Liver (tissue), 7 donors: ENCODE measurements at regions not wholly inside any gene's neighbourhood (a gene's known extent, or its start where the extent isn't known, plus 50 kb on each side); places are given as distances from the start of the nearest gene placed in this dataset.

Source experiments
- DNase-seq: peaks from one replicate; pipeline ENCODE4 v3.0.0-alpha.2; 2017; ENCODE audit warnings: low spot score
- H3K27ac ChIP-seq, 2 donors: one replicate each; pipeline ENCODE4 v1.7.0; 2013; ENCODE audit warnings: inconsistent platforms in 2 of 2, low read length in 2 of 2, control low read depth in 1 of 2, low read depth in 1 of 2, mild to moderate bottlenecking in 1 of 2
- H3K27me3 ChIP-seq, 4 donors: one replicate each; pipeline versions ENCODE4 v1.6.1 to v1.7.0; 2013; ENCODE audit warnings: low read length in 3 of 4, inconsistent platforms in 1 of 4, mild to moderate bottlenecking in 1 of 4, moderate library complexity in 1 of 4; ENCODE audit not compliant: control insufficient read depth in 4 of 4, insufficient read depth in 4 of 4
- H3K36me3 ChIP-seq, 4 donors: one replicate each; pipeline versions ENCODE4 v1.6.1 to v1.7.0; 2013; ENCODE audit warnings: low read length in 3 of 4, mild to moderate bottlenecking in 3 of 4, low read depth in 1 of 4, moderate library complexity in 1 of 4; ENCODE audit not compliant: control insufficient read depth in 4 of 4, insufficient read depth in 3 of 4
- H3K4me1 ChIP-seq, 4 donors: one replicate each; pipeline versions ENCODE4 v1.6.1 to v1.7.0; 2013; ENCODE audit warnings: low read length in 3 of 4, mild to moderate bottlenecking in 3 of 4, moderate library complexity in 1 of 4; ENCODE audit not compliant: control insufficient read depth in 4 of 4, insufficient read depth in 4 of 4
- H3K4me3 ChIP-seq, 3 donors: one replicate each; pipeline versions ENCODE4 v1.6.1 to v1.7.0; 2013; ENCODE audit warnings: low read length in 3 of 3, control low read depth in 1 of 3, low read depth in 1 of 3, mild to moderate bottlenecking in 1 of 3
- H3K9ac ChIP-seq, 2 donors: one replicate each; pipeline ENCODE4 v1.7.0; 2013; ENCODE audit warnings: low read length in 2 of 2, mild to moderate bottlenecking in 2 of 2, moderate library complexity in 2 of 2, control low read depth in 1 of 2, low read depth in 1 of 2
- H3K9me3 ChIP-seq, 4 donors: one replicate each; pipeline versions ENCODE4 v1.6.1 to v1.7.0; 2013; ENCODE audit warnings: low read length in 3 of 4; ENCODE audit not compliant: control insufficient read depth in 4 of 4
- ATF3 ChIP-seq: IDR thresholded peaks from 2 replicates; pipeline ENCODE4 v1.6.1; 2016; ENCODE audit warnings: antibody characterized with exemption
- EGR1 ChIP-seq, 2 donors: IDR thresholded peaks; 2 replicates each; pipeline ENCODE4 v1.6.1; 2016 to 2018; ENCODE audit warnings: antibody characterized with exemption in 2 of 2, low read depth in 2 of 2
- FOXA1 ChIP-seq: IDR thresholded peaks from 2 replicates; pipeline ENCODE4 v1.6.1; 2016; ENCODE audit warnings: antibody characterized with exemption
- GABPA ChIP-seq, 2 donors: IDR thresholded peaks in 1 of 2; conservative IDR thresholded peaks in 1 of 2; 2 replicates each; pipeline ENCODE4 v1.6.1; 2016; ENCODE audit warnings: antibody characterized with exemption in 2 of 2, mild to moderate bottlenecking in 1 of 2, moderate library complexity in 1 of 2
- HNF4A ChIP-seq, 2 donors: conservative IDR thresholded peaks; 2 replicates each; pipeline ENCODE4 v1.6.1; 2016; ENCODE audit warnings: antibody characterized with exemption in 2 of 2, mild to moderate bottlenecking in 2 of 2
- HNF4G ChIP-seq: IDR thresholded peaks from 2 replicates; pipeline ENCODE4 v1.6.1; 2016; ENCODE audit warnings: antibody characterized with exemption
- JUND ChIP-seq, 2 donors: IDR thresholded peaks; 2 replicates each; pipeline ENCODE4 v1.6.1; 2016; ENCODE audit warnings: antibody characterized with exemption in 2 of 2
- NR2F2 ChIP-seq: IDR thresholded peaks from 2 replicates; pipeline ENCODE4 v1.6.1; 2016; ENCODE audit warnings: antibody characterized with exemption
- RAD21 ChIP-seq, 2 donors: IDR thresholded peaks; 2 replicates each; pipeline ENCODE4 v1.6.1; 2016; ENCODE audit warnings: antibody characterized with exemption in 2 of 2, mild to moderate bottlenecking in 2 of 2
- REST ChIP-seq: IDR thresholded peaks from 2 replicates; pipeline ENCODE4 v1.6.1; 2016; ENCODE audit warnings: antibody characterized with exemption, mild to moderate bottlenecking
- RXRA ChIP-seq, 2 donors: IDR thresholded peaks; 2 replicates each; pipeline ENCODE4 v1.6.1; 2017 to 2018; ENCODE audit warnings: antibody characterized with exemption in 2 of 2, mild to moderate bottlenecking in 1 of 2
- SP1 ChIP-seq: IDR thresholded peaks from 2 replicates; pipeline ENCODE4 v1.6.1; 2018; ENCODE audit warnings: antibody characterized with exemption, mild to moderate bottlenecking
- TAF1 ChIP-seq: conservative IDR thresholded peaks from 2 replicates; pipeline ENCODE4 v1.6.1; 2016; ENCODE audit warnings: antibody characterized with exemption, mild to moderate bottlenecking
- WGBS: extraction: QIAGEN DNeasy Blood & Tissue Kit; methylation state at CpG from one replicate; pipeline ENCODE4 v1.1.7; 2013; 5-methylcytosine and 5-hydroxymethylcytosine counted together
- donor health status: healthy.
- donor health status: healthy.
- donor health status: healthy.
- donor health status: healthy.

GRCh38 chr13:74973935-74974879, 507.8 kb downstream of the TBC1D4 start:
- no peaks in the 10 kb centered on the region for H3K36me3 ChIP-seq
- no peaks in the 10 kb centered on the region for H3K4me1 ChIP-seq
- no peak overlapping the region for H3K9ac ChIP-seq
- H3K4me3 ChIP-seq, result no peak overlapping the region
- WGBS, result 52% methylated on average over 5 of the region's 5 CpGs
- no peaks in the 10 kb centered on the region for H3K9me3 ChIP-seq
- peaks cover 0 to under 1% (median 0%) of the 10 kb centered on the region in 4 donors for H3K27me3 ChIP-seq
- no peak overlapping the region for H3K27ac ChIP-seq
- no peak for DNase-seq
- TF ChIP-seq GABPA (IDR thresholded peaks at IDR 0.05 in 1 of 2, conservative IDR thresholded peaks at IDR 0.05 in 1 of 2), result no peak
- TF ChIP-seq TAF1, result no peak
- no peak for TF ChIP-seq EGR1 (IDR thresholded peaks at IDR 0.05; ENCODE audit: low read depth in 2 of 2)
- no peak for TF ChIP-seq REST
- no peak for TF ChIP-seq RXRA (IDR thresholded peaks at IDR 0.05)

- Histone ChIP-seq H3K27me3 (peaks cover 0 to 4% (median 0%) of the 10 kb centered on the region in 4 donors), H3K4me1 (no peaks in the 10 kb centered on the region), H3K27ac (no peak overlapping the region), H3K36me3 (no peaks in the 10 kb centered on the region), H3K9ac (no peak overlapping the region), H3K4me3 (no peak overlapping the region), H3K9me3 (no peaks in the 10 kb centered on the region)
- no peak for DNase-seq
- 38% methylated on average over 1 of the region's 1 CpG for WGBS
- TF ChIP-seq SP1, result no peak
These were observed 512.5 kb downstream of the TBC1D4 start for GRCh38 chr13:74969419-74969818.

GRCh38 chr13:74966814-74967424, 515.0 kb downstream of the TBC1D4 start:
- DNase-seq, result no peak
- no peak overlapping the region for H3K27ac ChIP-seq
- no peaks in the 10 kb centered on the region for H3K9me3 ChIP-seq
- H3K4me3 ChIP-seq, result no peak overlapping the region
- no peaks in the 10 kb centered on the region for H3K36me3 ChIP-seq
- no peaks in the 10 kb centered on the region for H3K4me1 ChIP-seq
- H3K27me3 ChIP-seq, result peaks cover 0 to 4% (median 0%) of the 10 kb centered on the region in 4 donors
- TF ChIP-seq ATF3 (no peak), RAD21 (IDR thresholded peaks at IDR 0.05) (no peak), NR2F2 (no peak), HNF4G (no peak), HNF4A (conservative IDR thresholded peaks at IDR 0.05) (no peak), RXRA (IDR thresholded peaks at IDR 0.05) (no peak), FOXA1 (no peak), JUND (IDR thresholded peaks at IDR 0.05) (no peak), REST (no peak)
- H3K9ac ChIP-seq, result no peak overlapping the region
- 48% methylated on average over 5 of the region's 5 CpGs for WGBS
